Uterus (tissue), 2 donors: ENCODE measurements at regions not wholly inside any gene's neighbourhood (a gene's known extent, or its start where the extent isn't known, plus 50 kb on each side); places are given as distances from the start of the nearest gene placed in this dataset.

Experiments used
- POLR2A ChIP-seq, 2 donors: fragments of 450-650 bp; IDR thresholded peaks; one replicate each; pipeline ENCODE4 v1.6.1; 2016; ENCODE audit warnings: antibody characterized with exemption in 2 of 2, mild to moderate bottlenecking in 1 of 2, moderate library complexity in 1 of 2
- TF ChIP-seq, protein P1 (sequence below), 4 experiments: fragments of 200-600 bp in 2 of 4; fragments of 450-650 bp in 2 of 4; sonication (generic) in 2 of 4; IDR thresholded peaks; one replicate each; pipeline ENCODE4 v1.5.1; 2016 to 2019; ENCODE audit warnings: antibody characterized with exemption in 4 of 4, mild to moderate bottlenecking in 2 of 4, moderate library complexity in 1 of 4

- TF ChIP-seq, protein P1, sequence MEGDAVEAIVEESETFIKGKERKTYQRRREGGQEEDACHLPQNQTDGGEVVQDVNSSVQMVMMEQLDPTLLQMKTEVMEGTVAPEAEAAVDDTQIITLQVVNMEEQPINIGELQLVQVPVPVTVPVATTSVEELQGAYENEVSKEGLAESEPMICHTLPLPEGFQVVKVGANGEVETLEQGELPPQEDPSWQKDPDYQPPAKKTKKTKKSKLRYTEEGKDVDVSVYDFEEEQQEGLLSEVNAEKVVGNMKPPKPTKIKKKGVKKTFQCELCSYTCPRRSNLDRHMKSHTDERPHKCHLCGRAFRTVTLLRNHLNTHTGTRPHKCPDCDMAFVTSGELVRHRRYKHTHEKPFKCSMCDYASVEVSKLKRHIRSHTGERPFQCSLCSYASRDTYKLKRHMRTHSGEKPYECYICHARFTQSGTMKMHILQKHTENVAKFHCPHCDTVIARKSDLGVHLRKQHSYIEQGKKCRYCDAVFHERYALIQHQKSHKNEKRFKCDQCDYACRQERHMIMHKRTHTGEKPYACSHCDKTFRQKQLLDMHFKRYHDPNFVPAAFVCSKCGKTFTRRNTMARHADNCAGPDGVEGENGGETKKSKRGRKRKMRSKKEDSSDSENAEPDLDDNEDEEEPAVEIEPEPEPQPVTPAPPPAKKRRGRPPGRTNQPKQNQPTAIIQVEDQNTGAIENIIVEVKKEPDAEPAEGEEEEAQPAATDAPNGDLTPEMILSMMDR (IDR thresholded peaks at IDR 0.05), result no peak
- no peak for TF ChIP-seq POLR2A (IDR thresholded peaks at IDR 0.05)
These were observed 279.4 kb downstream of the ZBBX start for GRCh38 chr3:167100651-167101050.
